Liver (tissue), 8 donors: ENCODE measurements at regions not wholly inside any gene's neighbourhood (a gene's known extent, or its start where the extent isn't known, plus 50 kb on each side); places are given as distances from the start of the nearest gene placed in this dataset.

ENCODE experiments used
- DNase-seq: peaks from one replicate; pipeline ENCODE4 v3.0.0-alpha.2; 2017; ENCODE audit warnings: low spot score
- H3K27ac ChIP-seq, 2 donors: one replicate each; pipeline ENCODE4 v1.7.0; 2013; ENCODE audit warnings: inconsistent platforms in 2 of 2, low read length in 2 of 2, control low read depth in 1 of 2, low read depth in 1 of 2, mild to moderate bottlenecking in 1 of 2
- H3K27me3 ChIP-seq, 4 donors: one replicate each; pipeline versions ENCODE4 v1.6.1 to v1.7.0; 2013; ENCODE audit warnings: low read length in 3 of 4, inconsistent platforms in 1 of 4, mild to moderate bottlenecking in 1 of 4, moderate library complexity in 1 of 4; ENCODE audit not compliant: control insufficient read depth in 4 of 4, insufficient read depth in 4 of 4
- H3K36me3 ChIP-seq, 4 donors: one replicate each; pipeline versions ENCODE4 v1.6.1 to v1.7.0; 2013; ENCODE audit warnings: low read length in 3 of 4, mild to moderate bottlenecking in 3 of 4, low read depth in 1 of 4, moderate library complexity in 1 of 4; ENCODE audit not compliant: control insufficient read depth in 4 of 4, insufficient read depth in 3 of 4
- H3K4me1 ChIP-seq, 4 donors: one replicate each; pipeline versions ENCODE4 v1.6.1 to v1.7.0; 2013; ENCODE audit warnings: low read length in 3 of 4, mild to moderate bottlenecking in 3 of 4, moderate library complexity in 1 of 4; ENCODE audit not compliant: control insufficient read depth in 4 of 4, insufficient read depth in 4 of 4
- H3K4me3 ChIP-seq, 3 donors: one replicate each; pipeline versions ENCODE4 v1.6.1 to v1.7.0; 2013; ENCODE audit warnings: low read length in 3 of 3, control low read depth in 1 of 3, low read depth in 1 of 3, mild to moderate bottlenecking in 1 of 3
- H3K9ac ChIP-seq, 2 donors: one replicate each; pipeline ENCODE4 v1.7.0; 2013; ENCODE audit warnings: low read length in 2 of 2, mild to moderate bottlenecking in 2 of 2, moderate library complexity in 2 of 2, control low read depth in 1 of 2, low read depth in 1 of 2
- H3K9me3 ChIP-seq, 4 donors: one replicate each; pipeline versions ENCODE4 v1.6.1 to v1.7.0; 2013; ENCODE audit warnings: low read length in 3 of 4; ENCODE audit not compliant: control insufficient read depth in 4 of 4
- FOXA1 ChIP-seq: IDR thresholded peaks from 2 replicates; pipeline ENCODE4 v1.6.1; 2016; ENCODE audit warnings: antibody characterized with exemption
- FOXA2 ChIP-seq: IDR thresholded peaks from 2 replicates; pipeline ENCODE4 v1.6.1; 2016; ENCODE audit warnings: antibody characterized with exemption
- GABPA ChIP-seq, 2 donors: IDR thresholded peaks in 1 of 2; conservative IDR thresholded peaks in 1 of 2; 2 replicates each; pipeline ENCODE4 v1.6.1; 2016; ENCODE audit warnings: antibody characterized with exemption in 2 of 2, mild to moderate bottlenecking in 1 of 2, moderate library complexity in 1 of 2
- HNF4A ChIP-seq, 2 donors: conservative IDR thresholded peaks; 2 replicates each; pipeline ENCODE4 v1.6.1; 2016; ENCODE audit warnings: antibody characterized with exemption in 2 of 2, mild to moderate bottlenecking in 2 of 2
- HNF4G ChIP-seq: IDR thresholded peaks from 2 replicates; pipeline ENCODE4 v1.6.1; 2016; ENCODE audit warnings: antibody characterized with exemption
- JUND ChIP-seq, 2 donors: IDR thresholded peaks; 2 replicates each; pipeline ENCODE4 v1.6.1; 2016; ENCODE audit warnings: antibody characterized with exemption in 2 of 2
- NR2F2 ChIP-seq: IDR thresholded peaks from 2 replicates; pipeline ENCODE4 v1.6.1; 2016; ENCODE audit warnings: antibody characterized with exemption
- RAD21 ChIP-seq, 2 donors: IDR thresholded peaks; 2 replicates each; pipeline ENCODE4 v1.6.1; 2016; ENCODE audit warnings: antibody characterized with exemption in 2 of 2, mild to moderate bottlenecking in 2 of 2
- RXRA ChIP-seq, 2 donors: IDR thresholded peaks; 2 replicates each; pipeline ENCODE4 v1.6.1; 2017 to 2018; ENCODE audit warnings: antibody characterized with exemption in 2 of 2, mild to moderate bottlenecking in 1 of 2
- TAF1 ChIP-seq: conservative IDR thresholded peaks from 2 replicates; pipeline ENCODE4 v1.6.1; 2016; ENCODE audit warnings: antibody characterized with exemption, mild to moderate bottlenecking
- YY1 ChIP-seq: IDR thresholded peaks from 2 replicates; pipeline ENCODE4 v1.6.1; 2016; ENCODE audit warnings: antibody characterized with exemption, mild to moderate bottlenecking
- WGBS: extraction: QIAGEN DNeasy Blood & Tissue Kit; methylation state at CpG from one replicate; pipeline ENCODE4 v1.1.7; 2013; 5-methylcytosine and 5-hydroxymethylcytosine counted together
- TF ChIP-seq, protein P1 (sequence below): IDR thresholded peaks from 2 replicates; pipeline ENCODE4 v1.6.1; 2016; ENCODE audit warnings: antibody characterized with exemption
- TF ChIP-seq, protein P2 (sequence below): IDR thresholded peaks from 2 replicates; pipeline ENCODE4 v1.6.1; 2016; ENCODE audit warnings: antibody characterized with exemption
- TF ChIP-seq, protein P3 (sequence below): IDR thresholded peaks from 2 replicates; pipeline ENCODE4 v1.6.1; 2016; ENCODE audit warnings: antibody characterized with exemption
- TF ChIP-seq, protein P4 (sequence below): IDR thresholded peaks from 2 replicates; pipeline ENCODE4 v1.6.1; 2016; ENCODE audit warnings: antibody characterized with exemption, mild to moderate bottlenecking
- TF ChIP-seq, protein P5 (sequence below): fragments of 150-350 bp; IDR thresholded peaks from 2 replicates; pipeline ENCODE4 v1.5.1; 2017; ENCODE audit warnings: improper control_type of control experiment, low read depth, low read length; ENCODE audit not compliant: missing input control
- donor health status: healthy.
- donor health status: healthy.
- donor health status: healthy.
- donor health status: healthy.
- donor health status: healthy.

DNA sequence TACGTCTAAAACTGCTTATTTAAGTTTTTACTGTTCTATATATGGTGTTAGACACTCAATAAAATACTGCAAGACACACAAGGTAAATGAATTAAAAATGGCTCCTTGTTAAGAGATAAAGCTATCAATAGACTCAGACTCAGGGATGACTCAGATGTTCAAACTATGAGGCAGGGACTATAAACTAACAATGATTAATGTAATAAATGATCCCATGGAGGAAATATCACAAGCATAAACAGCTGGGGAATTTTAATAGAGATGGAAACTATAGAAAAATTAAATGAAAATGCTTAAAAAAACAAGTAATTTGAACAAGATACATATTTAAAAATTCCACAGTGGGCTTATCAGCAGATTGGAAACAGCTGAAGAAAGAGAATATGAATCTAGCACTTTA lies 650.8 kb downstream of the DCDC2C start:
- H3K9me3 ChIP-seq = no peaks in the 10 kb centered on the region

DNA sequence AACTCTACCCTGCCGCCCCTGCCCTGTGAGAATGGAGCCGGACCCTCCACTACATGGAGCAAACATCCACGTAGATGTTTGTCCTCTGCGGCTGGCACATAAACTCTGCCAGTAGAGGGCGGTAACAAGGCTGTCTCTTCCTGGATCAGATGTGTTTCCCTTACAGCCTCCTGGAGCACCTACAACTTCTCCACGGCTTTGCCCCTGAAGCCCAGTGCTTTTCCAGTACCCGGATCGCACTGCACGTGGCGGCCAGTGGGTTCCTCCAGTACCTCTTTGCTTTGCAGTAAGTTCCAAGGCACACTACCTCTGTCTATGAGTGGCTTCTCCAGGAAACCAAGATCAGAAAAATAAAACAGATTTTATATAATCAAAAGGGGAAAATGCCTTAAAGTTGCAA lies 651.3 kb downstream of the DCDC2C start:
- no peaks in the 10 kb centered on the region for H3K9me3 ChIP-seq
- H3K4me1 ChIP-seq = no peaks in the 10 kb centered on the region
- no peak for DNase-seq
- no peaks in the 10 kb centered on the region for H3K36me3 ChIP-seq
- no peak for TF ChIP-seq YY1
- TF ChIP-seq TAF1 = no peak
- TF ChIP-seq RXRA (IDR thresholded peaks at IDR 0.05) = no peak
- no peak for TF ChIP-seq NR2F2
- TF ChIP-seq RAD21 (IDR thresholded peaks at IDR 0.05) = peak in 1 of 2 donors; percentile 58
- TF ChIP-seq, protein P1, sequence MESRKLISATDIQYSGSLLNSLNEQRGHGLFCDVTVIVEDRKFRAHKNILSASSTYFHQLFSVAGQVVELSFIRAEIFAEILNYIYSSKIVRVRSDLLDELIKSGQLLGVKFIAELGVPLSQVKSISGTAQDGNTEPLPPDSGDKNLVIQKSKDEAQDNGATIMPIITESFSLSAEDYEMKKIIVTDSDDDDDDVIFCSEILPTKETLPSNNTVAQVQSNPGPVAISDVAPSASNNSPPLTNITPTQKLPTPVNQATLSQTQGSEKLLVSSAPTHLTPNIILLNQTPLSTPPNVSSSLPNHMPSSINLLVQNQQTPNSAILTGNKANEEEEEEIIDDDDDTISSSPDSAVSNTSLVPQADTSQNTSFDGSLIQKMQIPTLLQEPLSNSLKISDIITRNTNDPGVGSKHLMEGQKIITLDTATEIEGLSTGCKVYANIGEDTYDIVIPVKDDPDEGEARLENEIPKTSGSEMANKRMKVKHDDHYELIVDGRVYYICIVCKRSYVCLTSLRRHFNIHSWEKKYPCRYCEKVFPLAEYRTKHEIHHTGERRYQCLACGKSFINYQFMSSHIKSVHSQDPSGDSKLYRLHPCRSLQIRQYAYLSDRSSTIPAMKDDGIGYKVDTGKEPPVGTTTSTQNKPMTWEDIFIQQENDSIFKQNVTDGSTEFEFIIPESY = no peak
- TF ChIP-seq HNF4A (conservative IDR thresholded peaks at IDR 0.05) = no peak
- TF ChIP-seq, protein P2, sequence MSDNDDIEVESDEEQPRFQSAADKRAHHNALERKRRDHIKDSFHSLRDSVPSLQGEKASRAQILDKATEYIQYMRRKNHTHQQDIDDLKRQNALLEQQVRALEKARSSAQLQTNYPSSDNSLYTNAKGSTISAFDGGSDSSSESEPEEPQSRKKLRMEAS = no peak
- TF ChIP-seq FOXA1 = no peak
- no peak for TF ChIP-seq HNF4G
- no peak for TF ChIP-seq JUND (IDR thresholded peaks at IDR 0.05)
- TF ChIP-seq, protein P3, sequence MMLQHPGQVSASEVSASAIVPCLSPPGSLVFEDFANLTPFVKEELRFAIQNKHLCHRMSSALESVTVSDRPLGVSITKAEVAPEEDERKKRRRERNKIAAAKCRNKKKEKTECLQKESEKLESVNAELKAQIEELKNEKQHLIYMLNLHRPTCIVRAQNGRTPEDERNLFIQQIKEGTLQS = no peak
- TF ChIP-seq, protein P4, sequence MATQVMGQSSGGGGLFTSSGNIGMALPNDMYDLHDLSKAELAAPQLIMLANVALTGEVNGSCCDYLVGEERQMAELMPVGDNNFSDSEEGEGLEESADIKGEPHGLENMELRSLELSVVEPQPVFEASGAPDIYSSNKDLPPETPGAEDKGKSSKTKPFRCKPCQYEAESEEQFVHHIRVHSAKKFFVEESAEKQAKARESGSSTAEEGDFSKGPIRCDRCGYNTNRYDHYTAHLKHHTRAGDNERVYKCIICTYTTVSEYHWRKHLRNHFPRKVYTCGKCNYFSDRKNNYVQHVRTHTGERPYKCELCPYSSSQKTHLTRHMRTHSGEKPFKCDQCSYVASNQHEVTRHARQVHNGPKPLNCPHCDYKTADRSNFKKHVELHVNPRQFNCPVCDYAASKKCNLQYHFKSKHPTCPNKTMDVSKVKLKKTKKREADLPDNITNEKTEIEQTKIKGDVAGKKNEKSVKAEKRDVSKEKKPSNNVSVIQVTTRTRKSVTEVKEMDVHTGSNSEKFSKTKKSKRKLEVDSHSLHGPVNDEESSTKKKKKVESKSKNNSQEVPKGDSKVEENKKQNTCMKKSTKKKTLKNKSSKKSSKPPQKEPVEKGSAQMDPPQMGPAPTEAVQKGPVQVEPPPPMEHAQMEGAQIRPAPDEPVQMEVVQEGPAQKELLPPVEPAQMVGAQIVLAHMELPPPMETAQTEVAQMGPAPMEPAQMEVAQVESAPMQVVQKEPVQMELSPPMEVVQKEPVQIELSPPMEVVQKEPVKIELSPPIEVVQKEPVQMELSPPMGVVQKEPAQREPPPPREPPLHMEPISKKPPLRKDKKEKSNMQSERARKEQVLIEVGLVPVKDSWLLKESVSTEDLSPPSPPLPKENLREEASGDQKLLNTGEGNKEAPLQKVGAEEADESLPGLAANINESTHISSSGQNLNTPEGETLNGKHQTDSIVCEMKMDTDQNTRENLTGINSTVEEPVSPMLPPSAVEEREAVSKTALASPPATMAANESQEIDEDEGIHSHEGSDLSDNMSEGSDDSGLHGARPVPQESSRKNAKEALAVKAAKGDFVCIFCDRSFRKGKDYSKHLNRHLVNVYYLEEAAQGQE = no peak
- no peak for TF ChIP-seq FOXA2
- TF ChIP-seq, protein P5, sequence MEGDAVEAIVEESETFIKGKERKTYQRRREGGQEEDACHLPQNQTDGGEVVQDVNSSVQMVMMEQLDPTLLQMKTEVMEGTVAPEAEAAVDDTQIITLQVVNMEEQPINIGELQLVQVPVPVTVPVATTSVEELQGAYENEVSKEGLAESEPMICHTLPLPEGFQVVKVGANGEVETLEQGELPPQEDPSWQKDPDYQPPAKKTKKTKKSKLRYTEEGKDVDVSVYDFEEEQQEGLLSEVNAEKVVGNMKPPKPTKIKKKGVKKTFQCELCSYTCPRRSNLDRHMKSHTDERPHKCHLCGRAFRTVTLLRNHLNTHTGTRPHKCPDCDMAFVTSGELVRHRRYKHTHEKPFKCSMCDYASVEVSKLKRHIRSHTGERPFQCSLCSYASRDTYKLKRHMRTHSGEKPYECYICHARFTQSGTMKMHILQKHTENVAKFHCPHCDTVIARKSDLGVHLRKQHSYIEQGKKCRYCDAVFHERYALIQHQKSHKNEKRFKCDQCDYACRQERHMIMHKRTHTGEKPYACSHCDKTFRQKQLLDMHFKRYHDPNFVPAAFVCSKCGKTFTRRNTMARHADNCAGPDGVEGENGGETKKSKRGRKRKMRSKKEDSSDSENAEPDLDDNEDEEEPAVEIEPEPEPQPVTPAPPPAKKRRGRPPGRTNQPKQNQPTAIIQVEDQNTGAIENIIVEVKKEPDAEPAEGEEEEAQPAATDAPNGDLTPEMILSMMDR = peak; percentile 24
- H3K27me3 ChIP-seq = no peaks in the 10 kb centered on the region
- no peak overlapping the region for H3K27ac ChIP-seq
- WGBS = 59% methylated on average over 10 of the region's 10 CpGs
- H3K9ac ChIP-seq = no peak overlapping the region
- H3K4me3 ChIP-seq = no peak overlapping the region

More for the DNA sequence above, 650.8 kb downstream of the DCDC2C start:
- Histone ChIP-seq H3K4me3 (no peak overlapping the region), H3K27me3 (no peaks in the 10 kb centered on the region), H3K27ac (no peak overlapping the region), H3K36me3 (no peaks in the 10 kb centered on the region), H3K4me1 (no peaks in the 10 kb centered on the region), H3K9ac (no peak overlapping the region)
- no peak for DNase-seq
- TF ChIP-seq, protein P3 = no peak
- TF ChIP-seq, protein P2 = no peak
- TF ChIP-seq HNF4A (conservative IDR thresholded peaks at IDR 0.05) = no peak
- TF ChIP-seq YY1 = no peak
- TF ChIP-seq GABPA (IDR thresholded peaks at IDR 0.05 in 1 of 2, conservative IDR thresholded peaks at IDR 0.05 in 1 of 2) = no peak
- no peak for TF ChIP-seq RXRA (IDR thresholded peaks at IDR 0.05)
- TF ChIP-seq, protein P5 = no peak
- 60% methylated on average over 1 of the region's 1 CpG for WGBS
